GM12878 (cell line): ENCODE measurements at regions not wholly inside any gene's neighbourhood (a gene's known extent, or its start where the extent isn't known, plus 50 kb on each side); places are given as distances from the start of the nearest gene placed in this dataset.

Experiments
- ATAC-seq: fragments of 200-7000 bp; cut with Tn5 transposase; 3 replicates; pipeline ENCODE4 v1.9.1; 2020; ENCODE audit warnings: mild to moderate bottlenecking, moderate library complexity
- BruUV-seq: library from RNA; stranded (reverse); fragments of 400-500 nt; replicated peaks from 2 replicates; lab custom pipeline; 2021; lab: Mats Ljungman, UMichigan
- CTCF ChIA-PET: fragments of 300-600 bp; sonication (Branson Sonifier 250); formaldehyde crosslinking; extraction: SDS; loops from one replicate; lab custom pipeline; 2021; ENCODE audit warnings: inconsistent platforms; lab: Yijun Ruan, JAX
- POLR2A ChIA-PET: fragments of 350-600 bp; formaldehyde crosslinking; extraction: SDS; loops from one replicate; lab custom pipeline; 2021; ENCODE audit warnings: inconsistent platforms; lab: Charles Lee
- RAD21 ChIA-PET: fragments of 300-600 bp; sonication (Branson Sonifier 250); formaldehyde crosslinking; loops from one replicate; lab custom pipeline; 2023; ENCODE audit warnings: antibody characterized with exemption; ENCODE audit not compliant: unreplicated experiment; lab: Charles Lee
- SMC1A ChIA-PET: fragments of 300-600 bp; sonication (Branson Sonifier 250); formaldehyde crosslinking; loops from one replicate; lab custom pipeline; 2023; ENCODE audit not compliant: unreplicated experiment, uncharacterized antibody; lab: Charles Lee
- DNase-seq: peaks from one replicate; pipeline ENCODE4 v3.0.0-alpha.2; 2011; ENCODE audit warnings: low read depth, low spot score
- FAIRE-seq: peaks from 3 replicates; lab custom pipeline; 2011; peaks lifted over from hg19 to GRCh38; lab: Jason Lieb, UNC
- H2AFZ ChIP-seq: 2 replicates; pipeline ENCODE4 v1.6.0; 2011; ENCODE audit warnings: low read depth, low read length, control low read depth; ENCODE audit not compliant: control insufficient read depth
- H3K27ac ChIP-seq: 2 replicates; pipeline ENCODE4 v1.5.1; 2011; ENCODE audit warnings: control low read depth; ENCODE audit not compliant: control insufficient read depth, insufficient read depth
- H3K27me3 ChIP-seq, 2 experiments: replicated peaks in 1 of 2; 2 replicates each; pipeline versions ENCODE4 v1.6.0 to v1.6.1; 2011; ENCODE audit warnings: low read length in 1 of 2; ENCODE audit not compliant: control insufficient read depth in 2 of 2, insufficient read depth in 2 of 2
- H3K36me3 ChIP-seq, 2 experiments: 2 replicates each; pipeline ENCODE4 v1.5.1; 2011; ENCODE audit warnings: low read length in 1 of 2; ENCODE audit not compliant: control insufficient read depth in 2 of 2, insufficient read depth in 2 of 2
- H3K4me1 ChIP-seq: 2 replicates; pipeline ENCODE4 v1.6.1; 2011; ENCODE audit warnings: mild to moderate bottlenecking, low read length, moderate library complexity, mixed read lengths; ENCODE audit not compliant: control insufficient read depth, insufficient read depth
- H3K4me2 ChIP-seq: 2 replicates; pipeline ENCODE4 v1.6.0; 2011; ENCODE audit warnings: control low read depth; ENCODE audit not compliant: control insufficient read depth, insufficient read depth
- H3K4me3 ChIP-seq: fragments of 200-600 bp; sonication (generic); 2 replicates; pipeline ENCODE4 v1.5.1; 2016
- H3K79me2 ChIP-seq: 2 replicates; pipeline ENCODE4 v1.6.0; 2011; ENCODE audit warnings: low read length; ENCODE audit not compliant: control insufficient read depth, insufficient read depth
- H3K9ac ChIP-seq: 2 replicates; pipeline ENCODE4 v1.8.0; 2011; ENCODE audit warnings: low read length, control low read depth, mixed read lengths; ENCODE audit not compliant: control insufficient read depth, insufficient read depth
- H3K9me3 ChIP-seq: replicated peaks from 3 replicates; pipeline ENCODE4 v1.5.1; 2011; ENCODE audit warnings: mild to moderate bottlenecking, low read length; ENCODE audit not compliant: control insufficient read depth, insufficient read depth
- H4K20me1 ChIP-seq: 2 replicates; pipeline ENCODE4 v1.6.0; 2011; ENCODE audit not compliant: control insufficient read depth, insufficient read depth
- CUX1 ChIP-seq: IDR thresholded peaks from 2 replicates; pipeline ENCODE4 v1.6.1; 2012; ENCODE audit warnings: improper control_type of control experiment, low read depth, low read length; ENCODE audit not compliant: insufficient replicate concordance
- JUND ChIP-seq: IDR thresholded peaks from 2 replicates; pipeline ENCODE4 v1.6.1; 2012; ENCODE audit warnings: low read depth, mild to moderate bottlenecking, low read length, improper control_type of control experiment, moderate library complexity
- MYC ChIP-seq: IDR thresholded peaks from 2 replicates; pipeline ENCODE4 v1.6.1; 2011; ENCODE audit warnings: mild to moderate bottlenecking, low read length, moderate library complexity, inconsistent platforms; ENCODE audit not compliant: insufficient read depth, insufficient replicate concordance, insufficient read length, severe bottlenecking
- SIN3A ChIP-seq: IDR thresholded peaks from 2 replicates; pipeline ENCODE4 v1.6.1; 2012; ENCODE audit warnings: low read depth, low read length, improper control_type of control experiment
- SMC3 ChIP-seq: IDR thresholded peaks from 2 replicates; pipeline ENCODE4 v1.6.1; 2011; ENCODE audit warnings: low read length, improper control_type of control experiment, borderline replicate concordance
- SRF ChIP-seq, 2 experiments: IDR thresholded peaks; 2 replicates each; pipeline ENCODE4 v1.6.1; 2011; ENCODE audit warnings: low read depth in 2 of 2, low read length in 2 of 2, mild to moderate bottlenecking in 1 of 2, moderate library complexity in 1 of 2
- TBL1XR1 ChIP-seq: IDR thresholded peaks from 2 replicates; pipeline ENCODE4 v1.6.1; 2012; ENCODE audit warnings: low read depth, low read length, improper control_type of control experiment
- WGBS: methylation state at CpG from one replicate; pipeline ENCODE4 v1.1.6; 2016; ENCODE audit warnings: low lambda C conversion rate; ENCODE audit not compliant: insufficient replicate concordance, insufficient coverage; ENCODE audit errors: missing lambda C conversion rate; 5-methylcytosine and 5-hydroxymethylcytosine counted together
- in situ Hi-C: fragments of 300-500 bp; cut with MboI; formaldehyde crosslinking; loops from 9 replicates; pipeline ENCODE4 v1.14.3; 2018; ENCODE audit warnings: mixed read lengths
- intact Hi-C: fragments of 100-400 bp; cut with micrococcal nuclease; formaldehyde crosslinking; loops from one replicate; pipeline ENCODE4 v1.14.2; 2022; ENCODE audit not compliant: unreplicated experiment
- TF ChIP-seq, protein P1 (sequence below): fragments of 450-650 bp; IDR thresholded peaks from 2 replicates; pipeline ENCODE4 v1.6.1; 2017; ENCODE audit warnings: antibody characterized with exemption, mild to moderate bottlenecking, moderate library complexity
- TF ChIP-seq, protein P2 (sequence below): fragments of 450-650 bp; formaldehyde crosslinking; IDR thresholded peaks from 2 replicates; pipeline ENCODE4 v1.4.0; 2020; ENCODE audit warnings: mild to moderate bottlenecking, moderate library complexity

GRCh38 chr14:85273099-85273677 is 256.8 kb upstream of the FLRT2 start (continued):
- TF ChIP-seq, protein P1, sequence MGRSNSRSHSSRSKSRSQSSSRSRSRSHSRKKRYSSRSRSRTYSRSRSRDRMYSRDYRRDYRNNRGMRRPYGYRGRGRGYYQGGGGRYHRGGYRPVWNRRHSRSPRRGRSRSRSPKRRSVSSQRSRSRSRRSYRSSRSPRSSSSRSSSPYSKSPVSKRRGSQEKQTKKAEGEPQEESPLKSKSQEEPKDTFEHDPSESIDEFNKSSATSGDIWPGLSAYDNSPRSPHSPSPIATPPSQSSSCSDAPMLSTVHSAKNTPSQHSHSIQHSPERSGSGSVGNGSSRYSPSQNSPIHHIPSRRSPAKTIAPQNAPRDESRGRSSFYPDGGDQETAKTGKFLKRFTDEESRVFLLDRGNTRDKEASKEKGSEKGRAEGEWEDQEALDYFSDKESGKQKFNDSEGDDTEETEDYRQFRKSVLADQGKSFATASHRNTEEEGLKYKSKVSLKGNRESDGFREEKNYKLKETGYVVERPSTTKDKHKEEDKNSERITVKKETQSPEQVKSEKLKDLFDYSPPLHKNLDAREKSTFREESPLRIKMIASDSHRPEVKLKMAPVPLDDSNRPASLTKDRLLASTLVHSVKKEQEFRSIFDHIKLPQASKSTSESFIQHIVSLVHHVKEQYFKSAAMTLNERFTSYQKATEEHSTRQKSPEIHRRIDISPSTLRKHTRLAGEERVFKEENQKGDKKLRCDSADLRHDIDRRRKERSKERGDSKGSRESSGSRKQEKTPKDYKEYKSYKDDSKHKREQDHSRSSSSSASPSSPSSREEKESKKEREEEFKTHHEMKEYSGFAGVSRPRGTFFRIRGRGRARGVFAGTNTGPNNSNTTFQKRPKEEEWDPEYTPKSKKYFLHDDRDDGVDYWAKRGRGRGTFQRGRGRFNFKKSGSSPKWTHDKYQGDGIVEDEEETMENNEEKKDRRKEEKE = no peak
- no peak for TF ChIP-seq TBL1XR1
- TF ChIP-seq, protein P2, sequence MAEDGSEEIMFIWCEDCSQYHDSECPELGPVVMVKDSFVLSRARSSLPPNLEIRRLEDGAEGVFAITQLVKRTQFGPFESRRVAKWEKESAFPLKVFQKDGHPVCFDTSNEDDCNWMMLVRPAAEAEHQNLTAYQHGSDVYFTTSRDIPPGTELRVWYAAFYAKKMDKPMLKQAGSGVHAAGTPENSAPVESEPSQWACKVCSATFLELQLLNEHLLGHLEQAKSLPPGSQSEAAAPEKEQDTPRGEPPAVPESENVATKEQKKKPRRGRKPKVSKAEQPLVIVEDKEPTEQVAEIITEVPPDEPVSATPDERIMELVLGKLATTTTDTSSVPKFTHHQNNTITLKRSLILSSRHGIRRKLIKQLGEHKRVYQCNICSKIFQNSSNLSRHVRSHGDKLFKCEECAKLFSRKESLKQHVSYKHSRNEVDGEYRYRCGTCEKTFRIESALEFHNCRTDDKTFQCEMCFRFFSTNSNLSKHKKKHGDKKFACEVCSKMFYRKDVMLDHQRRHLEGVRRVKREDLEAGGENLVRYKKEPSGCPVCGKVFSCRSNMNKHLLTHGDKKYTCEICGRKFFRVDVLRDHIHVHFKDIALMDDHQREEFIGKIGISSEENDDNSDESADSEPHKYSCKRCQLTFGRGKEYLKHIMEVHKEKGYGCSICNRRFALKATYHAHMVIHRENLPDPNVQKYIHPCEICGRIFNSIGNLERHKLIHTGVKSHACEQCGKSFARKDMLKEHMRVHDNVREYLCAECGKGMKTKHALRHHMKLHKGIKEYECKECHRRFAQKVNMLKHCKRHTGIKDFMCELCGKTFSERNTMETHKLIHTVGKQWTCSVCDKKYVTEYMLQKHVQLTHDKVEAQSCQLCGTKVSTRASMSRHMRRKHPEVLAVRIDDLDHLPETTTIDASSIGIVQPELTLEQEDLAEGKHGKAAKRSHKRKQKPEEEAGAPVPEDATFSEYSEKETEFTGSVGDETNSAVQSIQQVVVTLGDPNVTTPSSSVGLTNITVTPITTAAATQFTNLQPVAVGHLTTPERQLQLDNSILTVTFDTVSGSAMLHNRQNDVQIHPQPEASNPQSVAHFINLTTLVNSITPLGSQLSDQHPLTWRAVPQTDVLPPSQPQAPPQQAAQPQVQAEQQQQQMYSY (CRISPR knock-in tag) = no peak

DNA sequence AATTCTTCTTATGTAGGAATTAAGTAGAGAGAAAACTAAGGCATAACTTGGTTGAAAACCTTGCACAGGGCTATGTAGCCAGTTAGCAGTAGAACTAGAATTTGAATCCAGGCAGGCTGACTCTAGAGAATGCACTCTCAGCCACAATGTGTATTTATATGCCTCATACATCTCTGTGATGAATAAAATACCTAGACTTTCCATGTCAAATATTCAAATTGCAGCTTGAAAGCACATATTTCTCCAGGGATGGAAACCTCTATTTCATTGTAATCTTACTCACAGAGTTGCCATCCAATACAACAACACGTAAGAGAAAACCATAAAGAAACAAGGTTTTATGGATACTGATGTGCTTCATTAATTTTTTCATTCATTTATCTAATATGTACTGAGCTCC is 256.0 kb upstream of the FLRT2 start:
- no TSS peak for BruUV-seq
- Histone ChIP-seq H4K20me1 (no peaks in the 10 kb centered on the region), H2AFZ (no peak overlapping the region), H3K9me3 (no peaks in the 10 kb centered on the region), H3K27me3 (no peaks in the 10 kb centered on the region), H3K9ac (no peak overlapping the region), H3K36me3 (no peaks in the 10 kb centered on the region), H3K4me3 (no peak overlapping the region), H3K4me1 (no peaks in the 10 kb centered on the region), H3K79me2 (no peaks in the 10 kb centered on the region), H3K4me2 (no peak overlapping the region), H3K27ac (no peak overlapping the region)
- ChIA-PET POLR2A (no interaction called here), SMC1A (no interaction called here), RAD21 (no interaction called here), CTCF (no interaction called here)
- FAIRE-seq = no peak
- ATAC-seq = no peak
- 0% methylated on average over 1 of the region's 1 CpG for WGBS
- intact Hi-C loops (no loop called here), in situ Hi-C loops (no loop called here)
- DNase-seq = no peak
- TF ChIP-seq CUX1 (no peak), SMC3 (no peak), SIN3A (no peak), MYC (no peak), JUND (no peak), SRF (IDR thresholded peaks at IDR 0.05; ENCODE audit: low read depth in 2 of 2, low read length in 2 of 2) (no peak)
